ENCODE measurements at regions not wholly inside any gene's neighbourhood (a gene's known extent, or its start where the extent isn't known, plus 50 kb on each side); places are given as distances from the start of the nearest gene placed in this dataset.

- Histone ChIP-seq H4K20me1 (ENCODE audit: insufficient read depth, low read length) (no peaks in the 10 kb centered on the region), H3K9me3 (replicated peaks in 1 of 2; ENCODE audit: control insufficient read depth in 1 of 2, insufficient read depth in 1 of 2, low read length in 2 of 2) (peaks cover 14 to 15% of the 10 kb centered on the region in 2 donors), H3K4me1 (ENCODE audit: control insufficient read depth in 1 of 2, insufficient read depth in 2 of 2, low read length in 2 of 2) (no peaks in the 10 kb centered on the region), H3K27ac (ENCODE audit: low read depth in 1 of 2, low read length in 2 of 2) (no peak overlapping the region), H3K79me2 (ENCODE audit: insufficient read depth, low read length) (no peaks in the 10 kb centered on the region), H2AFZ (ENCODE audit: insufficient read depth, low read depth, low read length, poor library complexity, severe bottlenecking) (no peak overlapping the region), H3K36me3 (replicated peaks in 1 of 2; ENCODE audit: control insufficient read depth in 1 of 2, insufficient read depth in 2 of 2, low read length in 2 of 2) (no peaks in the 10 kb centered on the region), H3K27me3 (ENCODE audit: control insufficient read depth in 2 of 2, insufficient read depth in 2 of 2, low read length in 2 of 2) (no peaks in the 10 kb centered on the region), H3K9ac (ENCODE audit: insufficient read depth, low read length, poor library complexity, severe bottlenecking) (no peak overlapping the region), H3K4me2 (replicated peaks; ENCODE audit: extremely low read depth, low read length, poor library complexity, severe bottlenecking) (no peak overlapping the region), H3K4me3 (replicated peaks in 1 of 3; ENCODE audit: low read depth in 2 of 3, low read length in 3 of 3) (no peak overlapping the region)
- intact Hi-C loops (cut with micrococcal nuclease) = no loop called here
- no peak for DNase-seq
- Mint-ChIP-seq H3K9me3 (peaks cover 9 to 20% (median 12%) of the 10 kb centered on the region in 7 donors), H3K36me3 (no peaks in the 10 kb centered on the region), H3K4me1 (no peaks in the 10 kb centered on the region), H3K4me3 (no peak overlapping the region), H3K27ac (peak overlapping the region in 1 of 7 donors; percentile 31), H3K27me3 (ENCODE audit: low read depth in 3 of 3) (peaks cover 0 to 2% (median 0%) of the 10 kb centered on the region in 3 donors)
- no peak for TF ChIP-seq CTCF (IDR thresholded peaks at IDR 0.05)
- WGBS (ENCODE audit: insufficient coverage) = 95% methylated on average over 2 of the region's 4 CpGs
Measured at GRCh38 chr2:122389694-122390093, 634.2 kb downstream of the TSN start.

- Histone ChIP-seq H3K4me3 (replicated peaks in 1 of 3; ENCODE audit: low read depth in 2 of 3, low read length in 3 of 3) (no peak overlapping the region), H3K9me3 (replicated peaks in 1 of 2; ENCODE audit: control insufficient read depth in 1 of 2, insufficient read depth in 1 of 2, low read length in 2 of 2) (peaks cover 14 to 15% of the 10 kb centered on the region in 2 donors), H3K4me2 (replicated peaks; ENCODE audit: extremely low read depth, low read length, poor library complexity, severe bottlenecking) (no peak overlapping the region), H3K9ac (ENCODE audit: insufficient read depth, low read length, poor library complexity, severe bottlenecking) (no peak overlapping the region), H3K27me3 (ENCODE audit: control insufficient read depth in 2 of 2, insufficient read depth in 2 of 2, low read length in 2 of 2) (no peaks in the 10 kb centered on the region), H2AFZ (ENCODE audit: insufficient read depth, low read depth, low read length, poor library complexity, severe bottlenecking) (no peak overlapping the region), H4K20me1 (ENCODE audit: insufficient read depth, low read length) (no peaks in the 10 kb centered on the region), H3K36me3 (replicated peaks in 1 of 2; ENCODE audit: control insufficient read depth in 1 of 2, insufficient read depth in 2 of 2, low read length in 2 of 2) (no peaks in the 10 kb centered on the region), H3K27ac (ENCODE audit: low read depth in 1 of 2, low read length in 2 of 2) (no peak overlapping the region), H3K4me1 (ENCODE audit: control insufficient read depth in 1 of 2, insufficient read depth in 2 of 2, low read length in 2 of 2) (no peaks in the 10 kb centered on the region), H3K79me2 (ENCODE audit: insufficient read depth, low read length) (no peaks in the 10 kb centered on the region)
- intact Hi-C loops (cut with micrococcal nuclease) = no loop called here
- DNase-seq = no peak
- Mint-ChIP-seq H3K9me3 (peaks cover 9 to 23% (median 12%) of the 10 kb centered on the region in 7 donors), H3K27ac (no peak overlapping the region), H3K4me1 (no peaks in the 10 kb centered on the region), H3K27me3 (ENCODE audit: low read depth in 3 of 3) (peaks cover 0 to 3% (median 0%) of the 10 kb centered on the region in 3 donors), H3K4me3 (no peak overlapping the region), H3K36me3 (no peaks in the 10 kb centered on the region)
- WGBS (ENCODE audit: insufficient coverage) = no CpG with 5 or more reads among the region's 1 CpG
- TF ChIP-seq CTCF (IDR thresholded peaks at IDR 0.05) = no peak
Measured at GRCh38 chr2:122390406-122390805, 635.0 kb downstream of the TSN start.
